GM12892 (cell line): ENCODE measurements at regions not wholly inside any gene's neighbourhood (a gene's known extent, or its start where the extent isn't known, plus 50 kb on each side); places are given as distances from the start of the nearest gene placed in this dataset.

Experiments
- POLR2A ChIP-seq: IDR thresholded peaks from 2 replicates; pipeline ENCODE4 v1.6.1; 2011; ENCODE audit warnings: low read depth, low read length, control low read depth
- POLR2AphosphoS5 ChIP-seq: IDR thresholded peaks from 2 replicates; pipeline ENCODE4 v1.6.1; 2011; ENCODE audit warnings: low read depth, low read length, control low read depth

DNA sequence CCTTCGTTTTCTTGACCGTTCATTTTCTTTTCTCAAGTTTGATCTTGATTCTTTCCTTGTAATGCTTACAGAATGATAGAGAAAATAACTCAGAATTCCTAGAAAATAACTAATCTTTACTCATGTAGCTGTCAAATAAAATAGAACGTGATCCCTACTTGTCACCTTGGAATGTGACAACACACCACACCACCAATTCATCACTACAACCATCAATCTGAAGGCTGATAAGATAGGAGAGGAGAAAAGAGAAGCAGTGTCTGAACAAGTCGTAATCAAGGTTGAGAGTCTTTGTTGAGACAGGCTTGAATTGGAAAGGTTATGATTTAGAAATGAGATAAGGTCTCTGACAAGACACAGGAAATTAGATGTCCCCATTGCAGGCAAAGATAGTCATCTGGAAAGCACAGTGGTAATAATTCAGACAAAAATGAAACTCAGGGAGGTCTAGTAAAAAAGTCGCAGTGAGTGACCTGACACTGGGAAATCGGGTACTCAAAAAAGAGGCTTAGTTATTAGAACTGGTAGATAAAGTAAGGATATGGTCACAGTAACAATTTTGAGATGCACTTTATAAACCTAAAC, 456.2 kb downstream of the FAT4 start:
- TF ChIP-seq POLR2A (no peak), POLR2AphosphoS5 (no peak)
